HG03565 (cell line): ENCODE measurements at regions not wholly inside any gene's neighbourhood (a gene's known extent, or its start where the extent isn't known, plus 50 kb on each side); places are given as distances from the start of the nearest gene placed in this dataset.

Experiments used
- ATAC-seq: cut with Tn5 transposase; IDR thresholded peaks from one replicate; pipeline ENCODE4 v1.9.1; 2021; ENCODE audit warnings: mild to moderate bottlenecking, moderate library complexity; ENCODE audit not compliant: unreplicated experiment

GRCh38 chr5:121795511-121795910 is 56.2 kb upstream of the FTMT start:
- no peak for ATAC-seq

- no peak for ATAC-seq
Observed at GRCh38 chr5:121797681-121798518, 53.8 kb upstream of the FTMT start.
